ENCODE measurements at regions not wholly inside any gene's neighbourhood (a gene's known extent, or its start where the extent isn't known, plus 50 kb on each side); places are given as distances from the start of the nearest gene placed in this dataset.

DNA sequence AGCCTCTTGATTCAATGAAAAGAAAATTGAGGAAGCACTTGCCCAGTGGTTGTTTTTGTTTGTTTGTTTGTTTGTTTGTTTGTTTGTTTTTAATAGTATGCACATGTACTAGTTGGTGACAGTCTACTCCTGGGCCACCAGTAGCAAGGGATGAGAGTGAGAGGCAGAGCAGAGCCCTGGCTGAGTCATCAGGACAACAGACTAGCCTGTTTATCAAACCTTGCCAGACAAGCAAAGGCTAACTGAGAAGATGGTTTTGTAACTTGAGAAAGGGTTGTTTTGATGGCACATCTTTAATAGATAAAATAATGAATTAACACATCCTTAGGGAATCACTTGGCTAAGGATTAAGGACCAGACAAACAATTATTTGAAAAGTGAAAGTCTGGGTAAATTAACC lies 78.1 kb downstream of the INHBA start:
- H3K14ac ChIP-seq (ENCODE audit: insufficient read length), result no peak overlapping the region
- no peak overlapping the region for H3K56ac ChIP-seq (replicated peaks; ENCODE audit: insufficient read length, low read depth, low read length)
- POLR2A ChIA-PET (ENCODE audit: partially characterized antibody), result no interaction called here
- H3K36me3 ChIP-seq (ENCODE audit: control insufficient read depth in 2 of 4, insufficient read depth in 4 of 4, low read length in 3 of 4), result no peaks in the 10 kb centered on the region
- H2AK5ac ChIP-seq (ENCODE audit: low read depth, low read length), result no peak overlapping the region
- no peaks in the 10 kb centered on the region for H3K23me2 ChIP-seq (ENCODE audit: low read depth, low read length)
- no peak overlapping the region for H3K4ac ChIP-seq (replicated peaks; ENCODE audit: insufficient read length, low read depth, low read length)
- no peak overlapping the region for H2BK5ac ChIP-seq (ENCODE audit: low read depth, low read length)
- H3K4me3 ChIP-seq (ENCODE audit: extremely low read depth in 1 of 4, insufficient read depth in 2 of 4, low read depth in 3 of 4, low read length in 4 of 4), result no peak overlapping the region
- peak overlapping the region; percentile 75 for H4K91ac ChIP-seq (replicated peaks; ENCODE audit: insufficient read length, low read length)
- H3K4me2 ChIP-seq (ENCODE audit: insufficient read depth in 1 of 2, low read depth in 2 of 2, low read length in 2 of 2), result no peak overlapping the region
- no peak overlapping the region for H2BK12ac ChIP-seq (ENCODE audit: low read depth, low read length)
- FAIRE-seq, result no peak
- no peaks in the 10 kb centered on the region for H3K79me2 ChIP-seq (ENCODE audit: control insufficient read depth in 1 of 2, insufficient read depth in 2 of 2, low read length in 2 of 2)
- no peak overlapping the region for H4K5ac ChIP-seq (ENCODE audit: insufficient read length, low read depth, low read length)
- H2AFZ ChIP-seq (ENCODE audit: low read length), result no peak overlapping the region
- H3K9ac ChIP-seq (replicated peaks in 1 of 4; ENCODE audit: extremely low read depth in 1 of 4, low read depth in 3 of 4, low read length in 3 of 4), result no peak overlapping the region
- H4K20me1 ChIP-seq (replicated peaks in 1 of 2; ENCODE audit: control insufficient read depth in 1 of 2, insufficient read depth in 2 of 2, low read length in 2 of 2), result no peaks in the 10 kb centered on the region
- no peak overlapping the region for H3K18ac ChIP-seq (ENCODE audit: extremely low read depth, low read length)
- H3K79me1 ChIP-seq (ENCODE audit: low read depth, low read length), result no peaks in the 10 kb centered on the region
- no peak overlapping the region for H2BK120ac ChIP-seq (replicated peaks; ENCODE audit: low read depth, low read length)
- H4K8ac ChIP-seq (ENCODE audit: extremely low read depth, insufficient read depth, low read length), result no peak overlapping the region
- CTCF ChIA-PET (ENCODE audit: partially characterized antibody), result interaction anchor here (0.9 to 1.1 kb wide), 2 partner anchors 15 to 253 kb away, joined by 3 to 4 read pairs; no protein-coding TSS in a partner anchor
- no peak overlapping the region for H2BK20ac ChIP-seq (ENCODE audit: low read length)
- H3K27ac ChIP-seq (ENCODE audit: low read depth, low read length), result no peak overlapping the region
- H3K4me1 ChIP-seq (replicated peaks in 1 of 4; ENCODE audit: control insufficient read depth in 3 of 4, insufficient read depth in 4 of 4, low read length in 3 of 4), result peaks cover 0 to 18% (median 10%) of the 10 kb centered on the region in 4 experiments; a peak in 3 of 7 replicates
- no peaks in the 10 kb centered on the region for H3K9me3 ChIP-seq (ENCODE audit: insufficient read depth in 2 of 2, low read depth in 1 of 2, low read length in 1 of 2)
- DNase-seq (ENCODE audit: low read depth in 1 of 2, low spot score in 2 of 2), result no peak
- H3K27me3 ChIP-seq (replicated peaks in 1 of 4; ENCODE audit: control insufficient read depth in 3 of 4, extremely low read depth in 1 of 4, insufficient read depth in 3 of 4, low read length in 3 of 4), result no peaks in the 10 kb centered on the region
- H3K23ac ChIP-seq (ENCODE audit: insufficient read length), result no peak overlapping the region
- H2BK15ac ChIP-seq (ENCODE audit: low read length), result no peak overlapping the region
- no peak for TF ChIP-seq RNF2 (IDR thresholded peaks at IDR 0.05; ENCODE audit: borderline replicate concordance, low read depth, low read length, missing control alignments, poor library complexity, severe bottlenecking)
- TF ChIP-seq, protein P1, sequence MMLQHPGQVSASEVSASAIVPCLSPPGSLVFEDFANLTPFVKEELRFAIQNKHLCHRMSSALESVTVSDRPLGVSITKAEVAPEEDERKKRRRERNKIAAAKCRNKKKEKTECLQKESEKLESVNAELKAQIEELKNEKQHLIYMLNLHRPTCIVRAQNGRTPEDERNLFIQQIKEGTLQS (IDR thresholded peaks at IDR 0.05; ENCODE audit: insufficient read depth, low read depth, low read length), result no peak
- no peak for TF ChIP-seq RXRA (IDR thresholded peaks at IDR 0.05; ENCODE audit: insufficient read depth, low read depth, low read length)
- TF ChIP-seq EZH2 (IDR thresholded peaks at IDR 0.05; ENCODE audit: low read depth, low read length, severe bottlenecking), result no peak
- TF ChIP-seq HDAC2 (IDR thresholded peaks at IDR 0.05; ENCODE audit: borderline replicate concordance in 1 of 2, low read depth in 2 of 2, low read length in 2 of 2), result no peak
- TF ChIP-seq GABPA (IDR thresholded peaks at IDR 0.05; ENCODE audit: borderline replicate concordance, insufficient read depth, low read length), result no peak
- no peak for TF ChIP-seq POLR2A (IDR thresholded peaks at IDR 0.05; ENCODE audit: control extremely low read depth in 1 of 2, low read depth in 2 of 2, low read length in 2 of 2)
- no peak for TF ChIP-seq CREB1 (IDR thresholded peaks at IDR 0.05)
- TF ChIP-seq, protein P2, sequence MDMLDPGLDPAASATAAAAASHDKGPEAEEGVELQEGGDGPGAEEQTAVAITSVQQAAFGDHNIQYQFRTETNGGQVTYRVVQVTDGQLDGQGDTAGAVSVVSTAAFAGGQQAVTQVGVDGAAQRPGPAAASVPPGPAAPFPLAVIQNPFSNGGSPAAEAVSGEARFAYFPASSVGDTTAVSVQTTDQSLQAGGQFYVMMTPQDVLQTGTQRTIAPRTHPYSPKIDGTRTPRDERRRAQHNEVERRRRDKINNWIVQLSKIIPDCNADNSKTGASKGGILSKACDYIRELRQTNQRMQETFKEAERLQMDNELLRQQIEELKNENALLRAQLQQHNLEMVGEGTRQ (IDR thresholded peaks at IDR 0.05; ENCODE audit: low read length), result no peak
- TF ChIP-seq JUND (IDR thresholded peaks at IDR 0.05; ENCODE audit: low read length), result no peak
- no peak for TF ChIP-seq YY1 (IDR thresholded peaks at IDR 0.05; ENCODE audit: low read depth, low read length)
- no peak for TF ChIP-seq CBX8 (IDR thresholded peaks at IDR 0.05; ENCODE audit: borderline replicate concordance, low read depth, low read length)
- TF ChIP-seq SRF (IDR thresholded peaks at IDR 0.05; ENCODE audit: low read depth, low read length), result no peak
- TF ChIP-seq PHF8 (conservative IDR thresholded peaks at IDR 0.05; ENCODE audit: low read depth, low read length), result no peak
